Adrenal gland (tissue), 9 donors: ENCODE measurements at regions not wholly inside any gene's neighbourhood (a gene's known extent, or its start where the extent isn't known, plus 50 kb on each side); places are given as distances from the start of the nearest gene placed in this dataset.
"Not testable (repeated sequence)": the region's sequence is repeated elsewhere in the genome, so short reads cannot be mapped to it uniquely, and the experiment has no call there.

Experiments
- DNase-seq, 7 donors: peaks; one replicate each; pipeline ENCODE4 v3.0.0-alpha.2; 2019 to 2020
- H3K27ac ChIP-seq, 5 donors: fragments of 200-600 bp; sonication (generic) in 4 of 5; 1 replicate in 3 of 5; 2 replicates in 2 of 5; pipeline versions ENCODE4 v1.5.1 to v1.8.0; 2016 to 2020; ENCODE audit warnings: mild to moderate bottlenecking in 1 of 5
- H3K27me3 ChIP-seq: fragments of 200-600 bp; 2 replicates; pipeline ENCODE4 v1.8.0; 2021
- H3K36me3 ChIP-seq, 2 donors: fragments of 200-600 bp; replicated peaks in 1 of 2; 1 replicate in 1 of 2; 2 replicates in 1 of 2; pipeline versions ENCODE4 v1.5.1 to v1.8.0; 2018 to 2022
- H3K4me1 ChIP-seq, 2 donors: fragments of 200-600 bp; replicated peaks in 1 of 2; 1 replicate in 1 of 2; 2 replicates in 1 of 2; pipeline versions ENCODE4 v1.5.1 to v1.8.0; 2018 to 2021
- H3K4me3 ChIP-seq, 4 donors: fragments of 200-600 bp; sonication (generic) in 3 of 4; one replicate each; pipeline ENCODE4 v1.5.1; 2016 to 2018
- H3K9me3 ChIP-seq, 3 donors: fragments of 200-600 bp; sonication (generic) in 1 of 3; replicated peaks in 1 of 3; 1 replicate in 2 of 3; 2 replicates in 1 of 3; pipeline versions ENCODE4 v1.5.1 to v1.8.0; 2016 to 2021
- CTCF ChIP-seq, 6 experiments: fragments of 450-650 bp in 4 of 6; fragments of 200-600 bp in 2 of 6; sonication (generic) in 1 of 6; IDR thresholded peaks; 1 replicate in 5 of 6; 2 replicates in 1 of 6; pipeline versions ENCODE4 v1.5.1 to v1.8.0; 2016 to 2021; ENCODE audit warnings: antibody characterized with exemption in 6 of 6, mild to moderate bottlenecking in 2 of 6, moderate library complexity in 1 of 6
- POLR2A ChIP-seq, 2 donors: fragments of 450-650 bp; IDR thresholded peaks; one replicate each; pipeline ENCODE4 v1.6.1; 2017; ENCODE audit warnings: antibody characterized with exemption in 2 of 2, mild to moderate bottlenecking in 2 of 2, moderate library complexity in 1 of 2
- WGBS, 4 donors: extraction: QIAGEN DNeasy Blood & Tissue Kit in 2 of 4; methylation state at CpG; one replicate each; pipeline versions ENCODE4 v1.1.5 to v1.1.7; 2013 to 2017; 5-methylcytosine and 5-hydroxymethylcytosine counted together
- intact Hi-C, 2 donors: fragments of 100-400 bp; cut with DNase I; formaldehyde crosslinking; loops; one replicate each; pipeline versions ENCODE4 v1.14.1 to v1.15.0; 2022 to 2023
- donor health status: healthy with polysubstance abuse.
- donor health status: Bipolar disorder and iron deficiency.
- donor health status: DM: yes; HTN: yes; CAD: no.
- donor health status: DM: no; HTN: no; CAD: no.
- donor health status: DM: no; HTN: no; CAD: no.

GRCh38 chr10:81655986-81656385, 219.0 kb upstream of the NRG3 start:
- intact Hi-C loops, result no loop called here
- no peak overlapping the region for H3K27ac ChIP-seq
- H3K36me3 ChIP-seq, result no peaks in the 10 kb centered on the region
- no peak for DNase-seq
- H3K9me3 ChIP-seq, result no peaks in the 10 kb centered on the region
- 73 to 83% (median 77%) methylated on average over 1 to 4 of the region's 4 CpGs; no CpG with 5 or more reads in 1 of the 4 donors for WGBS, 4 donors
- no peak overlapping the region for H3K4me3 ChIP-seq
- TF ChIP-seq POLR2A (IDR thresholded peaks at IDR 0.05) (no peak), CTCF (IDR thresholded peaks at IDR 0.05) (no peak)
- H3K27me3 ChIP-seq, result no peaks in the 10 kb centered on the region
- no peaks in the 10 kb centered on the region for H3K4me1 ChIP-seq

DNA sequence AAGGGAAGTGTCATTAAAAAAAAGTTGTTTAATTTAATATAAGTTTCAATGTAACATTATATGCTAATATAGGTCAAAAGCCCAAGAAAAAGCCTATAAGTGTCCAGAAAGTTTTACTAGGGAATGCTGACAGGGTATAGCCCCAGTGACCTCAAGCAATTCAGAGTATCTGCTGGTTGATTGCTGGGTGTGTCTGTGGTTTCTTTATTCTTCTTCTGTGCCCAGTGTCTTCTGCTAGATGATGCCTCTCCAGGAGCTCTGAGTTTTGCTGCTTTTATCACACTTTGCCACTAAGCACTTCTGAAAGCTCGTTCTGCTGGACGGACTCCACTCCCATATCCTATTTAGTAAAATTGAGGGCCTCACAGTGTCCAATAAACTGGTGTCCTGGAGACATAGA, 212.2 kb upstream of the NRG3 start:
- Histone ChIP-seq H3K4me3 (no peak overlapping the region), H3K27ac (no peak overlapping the region), H3K4me1 (no peaks in the 10 kb centered on the region), H3K9me3 (no peaks in the 10 kb centered on the region), H3K36me3 (no peaks in the 10 kb centered on the region), H3K27me3 (no peaks in the 10 kb centered on the region)
- WGBS, 4 donors, result 68 to 79% (median 78%) methylated on average over 2 of the region's 2 CpGs
- intact Hi-C loops, result no loop called here
- no peak for DNase-seq
- no peak for TF ChIP-seq POLR2A (IDR thresholded peaks at IDR 0.05)
- no peak for TF ChIP-seq CTCF (IDR thresholded peaks at IDR 0.05)

GRCh38 chr10:81664800-81665199, 210.2 kb upstream of the NRG3 start:
- DNase-seq, H3K4me1 ChIP-seq, H3K27ac ChIP-seq, H3K9me3 ChIP-seq, H3K36me3 ChIP-seq, H3K27me3 ChIP-seq, intact Hi-C loops, H3K4me3 ChIP-seq: not testable (repeated sequence)
- WGBS, 4 donors, result 53 to 67% (median 55%) methylated on average over 1 of the region's 1 CpG

- Histone ChIP-seq H3K4me3 (no peak overlapping the region), H3K4me1 (no peaks in the 10 kb centered on the region), H3K27ac (no peak overlapping the region), H3K27me3 (no peaks in the 10 kb centered on the region), H3K9me3 (no peaks in the 10 kb centered on the region), H3K36me3 (no peaks in the 10 kb centered on the region)
- TF ChIP-seq CTCF (IDR thresholded peaks at IDR 0.05) (no peak), POLR2A (IDR thresholded peaks at IDR 0.05) (no peak)
- DNase-seq, result no peak
- intact Hi-C loops, result no loop called here
- 70 to 71% (median 71%) methylated on average over 4 of the region's 4 CpGs for WGBS, 4 donors
Measured at GRCh38 chr10:81674941-81675340, 200.1 kb upstream of the NRG3 start.

- H3K27me3 ChIP-seq, result no peaks in the 10 kb centered on the region
- intact Hi-C loops, result no loop called here
- H3K27ac ChIP-seq, result no peak overlapping the region
- H3K4me1 ChIP-seq, result no peaks in the 10 kb centered on the region
- no peaks in the 10 kb centered on the region for H3K36me3 ChIP-seq
- H3K9me3 ChIP-seq, result no peaks in the 10 kb centered on the region
- H3K4me3 ChIP-seq, result no peak overlapping the region
- DNase-seq, result no peak
- WGBS, 4 donors, result 19 to 30% (median 20%) methylated on average over 1 of the region's 1 CpG
- TF ChIP-seq CTCF (IDR thresholded peaks at IDR 0.05) (no peak), POLR2A (IDR thresholded peaks at IDR 0.05) (no peak)
Measured at GRCh38 chr10:81679291-81679690, 195.7 kb upstream of the NRG3 start.
